ENCODE measurements at regions not wholly inside any gene's neighbourhood (a gene's known extent, or its start where the extent isn't known, plus 50 kb on each side); places are given as distances from the start of the nearest gene placed in this dataset.

GRCh38 chr2:130288467-130289403 lies 54.0 kb upstream of the IMP4 start:
- H2BK20ac ChIP-seq (ENCODE audit: low read depth, low read length) = no peak overlapping the region
- BruUV-seq (replicated peaks) = no TSS peak
- no peak overlapping the region for H3K14ac ChIP-seq (replicated peaks; ENCODE audit: low read depth, low read length)
- no peak overlapping the region for H2AK5ac ChIP-seq (ENCODE audit: low read depth, low read length)
- H2BK120ac ChIP-seq (ENCODE audit: low read depth, low read length) = no peak overlapping the region
- H3K9me1 ChIP-seq (ENCODE audit: insufficient read depth, low read length) = no peaks in the 10 kb centered on the region
- in situ Hi-C loops (cut with MboI; ENCODE audit: low sequenced_read_pairs) (no loop called here), dilution Hi-C loops (cut with HindIII; ENCODE audit: low sequenced_read_pairs, unreplicated experiment) (loop anchor here (25.0 kb wide), 1 partner anchor 1074 kb away; the partner anchor contains the start of gene RAB6D), intact Hi-C loops (cut with micrococcal nuclease) (no loop called here)
- no peak overlapping the region for H3K4ac ChIP-seq (ENCODE audit: low read depth, low read length)
- ChIA-PET POLR2A (ENCODE audit: unreplicated experiment) (no interaction called here), CTCF (interaction anchor here (0.8 to 1.5 kb wide), 3 partner anchors 9 to 54 kb away, joined by 3 to 8 read pairs (median 4); partner anchors contain the start of gene IMP4)
- no peak overlapping the region for H3K56ac ChIP-seq (ENCODE audit: extremely low read depth, insufficient read depth, low read length)
- no peak overlapping the region for H4K91ac ChIP-seq (ENCODE audit: insufficient read depth, low read depth, low read length)
- DNase-seq = no peak
- H3K27ac ChIP-seq (ENCODE audit: insufficient read depth, low read length) = no peak overlapping the region
- no peak overlapping the region for H3K23ac ChIP-seq (ENCODE audit: low read depth, low read length)
- H3K4me3 ChIP-seq (ENCODE audit: insufficient read depth, low read depth, low read length) = no peak overlapping the region
- H3K9ac ChIP-seq (ENCODE audit: low read depth, low read length) = no peak overlapping the region
- H3K18ac ChIP-seq (ENCODE audit: low read depth, low read length) = no peak overlapping the region
- H4K8ac ChIP-seq (ENCODE audit: low read depth in 2 of 2, low read length in 2 of 2) = no peak overlapping the region
- no peaks in the 10 kb centered on the region for H3K36me3 ChIP-seq (ENCODE audit: control insufficient read depth, insufficient read depth, low read length)
- no peaks in the 10 kb centered on the region for H3K9me3 ChIP-seq (ENCODE audit: control insufficient read depth, insufficient read depth, low read length)
- H4K20me1 ChIP-seq (ENCODE audit: insufficient read depth, low read length) = no peaks in the 10 kb centered on the region
- no peaks in the 10 kb centered on the region for H3K27me3 ChIP-seq (ENCODE audit: control insufficient read depth, insufficient read depth, low read length)
- no peak overlapping the region for H2AK9ac ChIP-seq (replicated peaks; ENCODE audit: low read depth, low read length, poor library complexity)
- no peaks in the 10 kb centered on the region for H3K4me1 ChIP-seq (ENCODE audit: control insufficient read depth, insufficient read depth, low read length)
- H2AFZ ChIP-seq (replicated peaks; ENCODE audit: low read length, poor library complexity) = peak overlapping the region; percentile 14
- H2BK15ac ChIP-seq (ENCODE audit: low read depth, low read length) = no peak overlapping the region
- no peak for TF ChIP-seq RFX5 (IDR thresholded peaks at IDR 0.05; ENCODE audit: low read depth, low read length)
- TF ChIP-seq RCOR1 (IDR thresholded peaks at IDR 0.05; ENCODE audit: insufficient replicate concordance, low read length) = no peak
- no peak for TF ChIP-seq CHD1 (IDR thresholded peaks at IDR 0.05; ENCODE audit: low read depth, low read length)
- TF ChIP-seq CTCF (conservative IDR thresholded peaks at IDR 0.05; ENCODE audit: low read depth, low read length) = no peak
- no peak for TF ChIP-seq ELK1 (IDR thresholded peaks at IDR 0.05; ENCODE audit: borderline replicate concordance, low read depth, low read length)
- no peak for TF ChIP-seq MAZ (IDR thresholded peaks at IDR 0.05; ENCODE audit: borderline replicate concordance, low read depth, low read length)
- TF ChIP-seq MXI1 (IDR thresholded peaks at IDR 0.05; ENCODE audit: borderline replicate concordance, low read depth, low read length) = no peak
- TF ChIP-seq POLR2A (IDR thresholded peaks at IDR 0.05; ENCODE audit: low read depth, low read length) = no peak
- H3K79me1 ChIP-seq (ENCODE audit: low read depth in 1 of 2, low read length in 2 of 2) = no peaks in the 10 kb centered on the region
- no peak overlapping the region for H2BK5ac ChIP-seq (ENCODE audit: low read depth, low read length, poor library complexity, severe bottlenecking)
- no peak overlapping the region for H4K5ac ChIP-seq (ENCODE audit: low read depth, low read length)
- no peak for ATAC-seq (ENCODE audit: low read depth)
- no peak overlapping the region for H3K4me2 ChIP-seq (ENCODE audit: low read depth, low read length)
- WGBS, 2 experiments (ENCODE audit: extremely low coverage in 2 of 2, insufficient read length in 1 of 2) = 72% methylated on average over 24 of the region's 56 CpGs; no CpG with 5 or more reads in 1 of the 2 experiments

Data from IMR-90 (cell line).